ENCODE measurements at regions not wholly inside any gene's neighbourhood (a gene's known extent, or its start where the extent isn't known, plus 50 kb on each side); places are given as distances from the start of the nearest gene placed in this dataset.
"Not testable (repeated sequence)": the region's sequence is repeated elsewhere in the genome, so short reads cannot be mapped to it uniquely, and the experiment has no call there.

DNA sequence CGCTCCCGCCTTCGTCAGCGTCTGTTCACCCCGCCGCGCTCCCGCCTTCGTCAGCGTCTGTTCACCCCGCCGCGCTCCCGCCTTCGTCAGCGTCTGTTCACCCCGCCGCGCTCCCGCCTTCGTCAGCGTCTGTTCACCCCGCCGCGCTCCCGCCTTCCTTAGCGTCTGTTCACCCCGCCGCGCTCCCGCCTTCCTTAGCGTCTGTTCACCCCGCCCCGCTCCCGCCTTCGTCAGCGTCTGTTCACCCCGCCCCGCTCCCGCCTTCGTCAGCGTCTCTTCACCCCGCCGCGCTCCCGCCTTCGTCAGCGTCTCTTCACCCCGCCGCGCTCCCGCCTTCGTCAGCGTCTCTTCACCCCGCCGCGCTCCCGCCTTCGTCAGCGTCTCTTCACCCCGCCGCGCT lies 815.9 kb upstream of the TPTE start:
- intact Hi-C loops (cut with micrococcal nuclease); CTCF ChIA-PET; H3K9me3 Mint-ChIP-seq; ATAC-seq (ENCODE audit: low read depth); POLR2A ChIA-PET; H3K27me3 Mint-ChIP-seq; H3K4me3 Mint-ChIP-seq; H3K4me1 Mint-ChIP-seq; H3K27ac Mint-ChIP-seq; H3K36me3 Mint-ChIP-seq (ENCODE audit: low read depth); DNase-seq: not testable (repeated sequence)

DNA sequence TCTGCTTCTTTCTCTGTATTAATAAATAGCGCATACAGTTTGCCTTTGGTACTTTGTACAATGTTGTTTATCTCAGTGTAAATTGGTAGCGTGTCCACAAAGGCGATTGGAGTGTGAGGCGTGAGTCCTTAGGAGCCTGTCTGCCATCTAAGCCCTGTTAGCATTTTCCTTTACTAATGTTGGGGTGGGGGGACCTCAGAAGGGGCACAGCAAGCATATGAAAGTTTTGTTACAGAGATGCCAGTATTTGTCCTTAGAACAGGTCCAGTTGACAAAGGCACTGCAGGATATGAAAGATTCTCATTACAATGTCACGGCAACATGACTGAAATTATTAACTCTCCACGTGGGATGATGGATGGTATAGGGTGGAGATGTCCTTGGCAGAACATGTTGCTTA lies 796.8 kb upstream of the TPTE start:
- CTCF ChIA-PET, DNase-seq: not testable (repeated sequence)
- H3K9me3 Mint-ChIP-seq, result peaks cover 22% of the 10 kb centered on the region

DNA sequence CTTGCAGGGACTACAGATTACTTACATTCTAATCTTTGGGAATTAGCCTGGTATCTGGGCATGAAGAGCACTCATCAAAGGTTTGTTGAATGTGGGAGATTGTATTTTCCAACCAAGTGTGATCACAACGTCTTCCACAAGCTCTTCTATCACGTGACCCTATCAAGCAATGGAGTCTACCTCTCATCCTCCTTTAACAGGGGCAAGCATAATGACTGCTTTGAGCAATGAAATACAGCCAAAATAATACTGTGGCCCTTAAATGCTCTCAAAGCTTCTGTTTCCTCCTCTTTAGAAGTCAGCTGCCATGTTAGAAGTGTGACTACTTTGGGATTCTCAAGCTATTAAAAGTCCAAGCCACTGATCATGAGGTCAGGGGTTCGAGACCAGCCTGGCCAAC lies 794.2 kb upstream of the TPTE start:
- H3K4me1 Mint-ChIP-seq; intact Hi-C loops (cut with micrococcal nuclease); DNase-seq; H3K27me3 Mint-ChIP-seq; H3K27ac Mint-ChIP-seq; H3K36me3 Mint-ChIP-seq (ENCODE audit: low read depth); POLR2A ChIA-PET; H3K4me3 Mint-ChIP-seq; ATAC-seq (ENCODE audit: low read depth); CTCF ChIA-PET: not testable (repeated sequence)
- H3K9me3 Mint-ChIP-seq, result peaks cover 20% of the 10 kb centered on the region

More for the DNA sequence above, 796.8 kb upstream of the TPTE start:
- H3K27me3 Mint-ChIP-seq; H3K36me3 Mint-ChIP-seq (ENCODE audit: low read depth); H3K27ac Mint-ChIP-seq; ATAC-seq (ENCODE audit: low read depth); POLR2A ChIA-PET; intact Hi-C loops (cut with micrococcal nuclease); H3K4me1 Mint-ChIP-seq; H3K4me3 Mint-ChIP-seq: not testable (repeated sequence)

DNA sequence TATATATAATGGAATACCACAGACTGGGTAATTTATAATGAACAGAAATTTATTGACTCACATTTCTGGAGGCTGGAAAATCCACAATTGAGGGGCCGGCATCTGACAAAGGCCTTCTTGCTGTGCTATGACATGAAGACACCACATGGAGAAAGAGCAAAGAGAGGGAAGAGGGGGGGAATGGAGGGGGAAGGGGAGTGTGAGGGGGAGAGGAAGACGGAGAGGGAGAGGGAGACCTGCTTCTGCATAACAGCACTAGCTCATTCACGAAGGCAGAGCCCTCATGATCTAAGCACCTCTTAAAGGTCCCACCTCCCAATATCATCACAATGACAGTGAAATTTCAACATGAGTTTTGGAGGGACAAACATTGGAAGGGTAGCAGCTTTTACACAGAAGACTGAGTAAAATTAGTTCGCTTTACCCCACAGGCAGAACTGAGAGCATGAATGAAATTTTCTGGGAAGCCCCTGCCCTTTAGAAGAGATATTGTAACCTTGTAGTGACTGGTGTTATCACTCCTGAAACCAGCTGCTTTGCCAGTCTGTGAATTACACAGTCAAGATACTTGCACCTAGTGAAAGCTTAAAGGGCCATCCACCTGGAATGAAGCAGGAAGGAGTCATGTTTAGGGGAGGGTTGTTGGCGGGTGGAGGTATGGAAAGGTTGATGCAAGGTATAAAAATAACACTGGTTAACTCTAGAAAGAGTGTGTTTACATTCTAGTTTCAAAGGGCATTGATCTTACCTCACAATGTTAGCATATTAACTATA lies 793.0 kb upstream of the TPTE start:
- H3K27ac Mint-ChIP-seq; H3K36me3 Mint-ChIP-seq (ENCODE audit: low read depth); H3K27me3 Mint-ChIP-seq; CTCF ChIA-PET; POLR2A ChIA-PET; DNase-seq; intact Hi-C loops (cut with micrococcal nuclease); H3K4me1 Mint-ChIP-seq; H3K4me3 Mint-ChIP-seq; ATAC-seq (ENCODE audit: low read depth): not testable (repeated sequence)
- H3K9me3 Mint-ChIP-seq, result peaks cover 20% of the 10 kb centered on the region

DNA sequence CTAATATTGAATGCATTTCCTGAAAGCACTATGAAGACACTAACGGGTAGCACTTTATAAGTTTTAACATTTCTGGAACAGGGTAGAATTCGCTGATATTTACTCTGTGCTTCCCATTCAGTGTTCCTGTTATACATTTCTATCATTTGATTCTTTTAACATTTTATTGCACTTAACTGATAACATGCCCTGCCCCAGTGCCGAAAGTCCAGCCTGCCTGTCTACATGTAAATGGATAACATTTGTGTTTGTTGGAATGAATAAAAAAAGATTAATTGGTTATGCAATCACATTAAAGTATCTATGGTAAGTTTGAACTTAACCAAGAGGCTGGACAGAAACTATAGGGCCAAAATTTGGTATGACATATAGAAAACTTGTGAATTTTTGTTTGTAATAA lies 790.5 kb upstream of the TPTE start:
- ATAC-seq (ENCODE audit: low read depth) (no peak), DNase-seq (no peak)
- no peaks in the 10 kb centered on the region for H3K36me3 Mint-ChIP-seq (ENCODE audit: low read depth)
- H3K9me3 Mint-ChIP-seq, result peaks cover 15% of the 10 kb centered on the region
- intact Hi-C loops (cut with micrococcal nuclease), result no loop called here
- no peak overlapping the region for H3K4me3 Mint-ChIP-seq
- ChIA-PET POLR2A (no interaction called here), CTCF (no interaction called here)
- no peaks in the 10 kb centered on the region for H3K4me1 Mint-ChIP-seq
- no peaks in the 10 kb centered on the region for H3K27me3 Mint-ChIP-seq
- H3K27ac Mint-ChIP-seq, result no peak overlapping the region
- TF ChIP-seq, protein P1, sequence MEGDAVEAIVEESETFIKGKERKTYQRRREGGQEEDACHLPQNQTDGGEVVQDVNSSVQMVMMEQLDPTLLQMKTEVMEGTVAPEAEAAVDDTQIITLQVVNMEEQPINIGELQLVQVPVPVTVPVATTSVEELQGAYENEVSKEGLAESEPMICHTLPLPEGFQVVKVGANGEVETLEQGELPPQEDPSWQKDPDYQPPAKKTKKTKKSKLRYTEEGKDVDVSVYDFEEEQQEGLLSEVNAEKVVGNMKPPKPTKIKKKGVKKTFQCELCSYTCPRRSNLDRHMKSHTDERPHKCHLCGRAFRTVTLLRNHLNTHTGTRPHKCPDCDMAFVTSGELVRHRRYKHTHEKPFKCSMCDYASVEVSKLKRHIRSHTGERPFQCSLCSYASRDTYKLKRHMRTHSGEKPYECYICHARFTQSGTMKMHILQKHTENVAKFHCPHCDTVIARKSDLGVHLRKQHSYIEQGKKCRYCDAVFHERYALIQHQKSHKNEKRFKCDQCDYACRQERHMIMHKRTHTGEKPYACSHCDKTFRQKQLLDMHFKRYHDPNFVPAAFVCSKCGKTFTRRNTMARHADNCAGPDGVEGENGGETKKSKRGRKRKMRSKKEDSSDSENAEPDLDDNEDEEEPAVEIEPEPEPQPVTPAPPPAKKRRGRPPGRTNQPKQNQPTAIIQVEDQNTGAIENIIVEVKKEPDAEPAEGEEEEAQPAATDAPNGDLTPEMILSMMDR (IDR thresholded peaks at IDR 0.05), result no peak

DNA sequence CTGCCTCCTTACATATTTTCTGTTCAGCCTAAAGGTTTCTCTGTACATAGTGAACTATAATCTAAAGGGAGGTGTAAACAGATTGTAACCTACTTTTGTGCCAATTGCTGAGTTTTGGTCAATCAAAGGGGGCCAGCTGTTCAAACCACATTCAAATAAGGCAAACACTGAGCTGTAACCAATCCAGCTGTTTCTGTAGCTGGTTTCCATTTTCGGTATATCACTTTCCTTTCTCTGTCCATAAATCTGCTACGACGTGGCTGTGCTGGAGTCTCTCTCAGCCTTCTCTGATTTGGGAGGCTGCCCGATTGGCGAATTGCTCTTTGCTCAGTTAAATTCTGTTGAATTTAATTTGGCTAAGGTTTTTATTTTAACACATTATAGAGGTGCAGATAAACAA lies 790.1 kb upstream of the TPTE start:
- CTCF ChIA-PET; POLR2A ChIA-PET; H3K36me3 Mint-ChIP-seq (ENCODE audit: low read depth); H3K4me3 Mint-ChIP-seq; H3K4me1 Mint-ChIP-seq; H3K27me3 Mint-ChIP-seq; H3K27ac Mint-ChIP-seq; intact Hi-C loops (cut with micrococcal nuclease); DNase-seq; ATAC-seq (ENCODE audit: low read depth): not testable (repeated sequence)
- peaks cover 14% of the 10 kb centered on the region for H3K9me3 Mint-ChIP-seq

DNA sequence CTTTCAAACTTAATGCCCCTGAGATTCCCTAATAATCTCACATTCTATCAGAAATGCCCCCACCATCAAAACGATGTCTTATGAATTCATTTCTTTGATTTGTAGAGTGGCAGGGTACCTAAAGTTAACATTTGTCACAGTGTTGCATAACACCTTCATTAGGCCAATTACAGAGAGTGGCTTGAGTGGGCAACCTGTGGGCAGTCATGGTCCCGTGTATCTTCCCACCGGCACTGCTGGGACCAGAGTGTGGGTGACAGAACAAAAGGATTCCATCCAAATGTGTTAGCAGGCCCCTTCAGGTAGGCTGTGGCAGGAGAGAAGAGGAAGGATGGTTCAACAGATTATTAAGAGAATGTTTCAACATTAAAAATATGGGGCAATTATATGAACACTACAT lies 788.8 kb upstream of the TPTE start:
- H3K27ac Mint-ChIP-seq; ATAC-seq (ENCODE audit: low read depth); H3K36me3 Mint-ChIP-seq (ENCODE audit: low read depth); H3K4me1 Mint-ChIP-seq; H3K27me3 Mint-ChIP-seq; H3K4me3 Mint-ChIP-seq; POLR2A ChIA-PET; intact Hi-C loops (cut with micrococcal nuclease); CTCF ChIA-PET; DNase-seq: not testable (repeated sequence)
- peaks cover 12% of the 10 kb centered on the region for H3K9me3 Mint-ChIP-seq

DNA sequence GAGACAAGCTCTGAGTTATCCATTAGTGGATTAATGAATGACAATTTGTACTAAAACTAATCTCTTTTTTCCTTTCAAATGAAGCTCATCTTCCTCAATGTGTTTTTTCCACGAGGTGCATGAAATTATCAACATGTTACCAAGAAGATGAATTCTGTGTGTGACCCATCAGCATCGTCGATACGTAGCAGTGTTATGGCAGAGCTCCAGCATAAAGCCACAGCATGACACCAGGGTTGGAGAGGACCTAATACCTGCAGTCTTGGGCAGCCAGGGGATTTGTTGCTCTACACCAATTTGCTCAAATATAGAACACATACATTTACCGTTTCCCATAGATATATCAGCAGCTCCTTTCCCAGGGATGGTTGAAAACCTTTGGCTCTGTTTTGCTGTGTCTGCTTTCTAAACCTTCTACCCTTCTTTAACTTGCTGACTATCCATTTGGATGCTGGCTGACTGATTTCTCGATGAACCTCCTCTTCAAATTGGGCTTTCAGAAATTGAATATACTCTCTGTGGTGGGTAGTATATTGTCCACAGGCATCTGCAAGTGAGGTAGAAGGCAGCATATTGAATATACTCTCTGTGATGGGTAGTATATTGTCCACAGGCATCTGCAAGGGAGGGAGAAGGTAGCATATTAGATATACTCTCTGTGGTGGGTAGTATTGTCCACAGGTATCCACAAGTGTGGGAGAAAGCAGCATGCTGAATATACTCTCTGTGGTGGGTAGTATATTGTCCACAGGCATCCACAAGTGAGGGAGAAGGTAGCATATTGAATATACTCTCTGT lies 787.4 kb upstream of the TPTE start:
- H3K27me3 Mint-ChIP-seq; intact Hi-C loops (cut with micrococcal nuclease); H3K4me1 Mint-ChIP-seq; POLR2A ChIA-PET; CTCF ChIA-PET; H3K4me3 Mint-ChIP-seq; DNase-seq; H3K27ac Mint-ChIP-seq; ATAC-seq (ENCODE audit: low read depth); H3K9me3 Mint-ChIP-seq; H3K36me3 Mint-ChIP-seq (ENCODE audit: low read depth): not testable (repeated sequence)
